ENCODE measurements at regions not wholly inside any gene's neighbourhood (a gene's known extent, or its start where the extent isn't known, plus 50 kb on each side); places are given as distances from the start of the nearest gene placed in this dataset.

- DNase-seq (no peak), ATAC-seq (no peak)
- no peak overlapping the region for H3K4me3 ChIP-seq (ENCODE audit: low read length)
- Mint-ChIP-seq H3K9me3 (peaks cover 0 to 4% of the 10 kb centered on the region in 2 donors), H3K36me3 (no peaks in the 10 kb centered on the region), H3K4me3 (no peak overlapping the region), H3K27me3 (ENCODE audit: low read depth in 2 of 2) (no peaks in the 10 kb centered on the region), H3K27ac (no peak overlapping the region), H3K4me1 (no peaks in the 10 kb centered on the region)
- intact Hi-C loops (cut with micrococcal nuclease), result no loop called here
- no peak overlapping the region for H3K27ac ChIP-seq (ENCODE audit: low read length)
- H3K27me3 ChIP-seq (ENCODE audit: control insufficient read depth, insufficient read depth, low read length), result no peaks in the 10 kb centered on the region
- TF ChIP-seq CTCF (IDR thresholded peaks at IDR 0.05), result no peak
- no peaks in the 10 kb centered on the region for H3K36me3 ChIP-seq (ENCODE audit: control insufficient read depth, insufficient read depth, low read length)
- H3K4me1 ChIP-seq (ENCODE audit: control insufficient read depth, insufficient read depth, low read length), result no peaks in the 10 kb centered on the region
- no peaks in the 10 kb centered on the region for H3K9me3 ChIP-seq (ENCODE audit: control insufficient read depth, insufficient read depth, low read length)
Measured at GRCh38 chr5:164466033-164466432, 960.6 kb downstream of the MAT2B start.

- H3K27me3 Mint-ChIP-seq (ENCODE audit: low read depth in 2 of 2), result no peaks in the 10 kb centered on the region
- no peak for TF ChIP-seq CTCF (IDR thresholded peaks at IDR 0.05)
- no peaks in the 10 kb centered on the region for H3K4me1 Mint-ChIP-seq
- H3K4me3 ChIP-seq (ENCODE audit: low read length), result no peak overlapping the region
- intact Hi-C loops (cut with micrococcal nuclease), result no loop called here
- no peaks in the 10 kb centered on the region for H3K36me3 ChIP-seq (ENCODE audit: control insufficient read depth, insufficient read depth, low read length)
- no peaks in the 10 kb centered on the region for H3K9me3 ChIP-seq (ENCODE audit: control insufficient read depth, insufficient read depth, low read length)
- 91% methylated on average over 1 of the region's 1 CpG for WGBS (ENCODE audit: insufficient coverage)
- peaks cover 0 to 4% of the 10 kb centered on the region in 2 donors for H3K9me3 Mint-ChIP-seq
- H3K27me3 ChIP-seq (ENCODE audit: control insufficient read depth, insufficient read depth, low read length), result no peaks in the 10 kb centered on the region
- H3K4me3 Mint-ChIP-seq, result no peak overlapping the region
- no peak overlapping the region for H3K27ac Mint-ChIP-seq
- ATAC-seq, result no peak
- no peaks in the 10 kb centered on the region for H3K36me3 Mint-ChIP-seq
- H3K4me1 ChIP-seq (ENCODE audit: control insufficient read depth, insufficient read depth, low read length), result no peaks in the 10 kb centered on the region
- DNase-seq, result no peak
- no peak overlapping the region for H3K27ac ChIP-seq (ENCODE audit: low read length)
Measured at GRCh38 chr5:164470312-164470711, 964.9 kb downstream of the MAT2B start.

GRCh38 chr5:164472165-164472564 is 966.7 kb downstream of the MAT2B start:
- Histone ChIP-seq H3K36me3 (ENCODE audit: control insufficient read depth, insufficient read depth, low read length) (no peaks in the 10 kb centered on the region), H3K27me3 (ENCODE audit: control insufficient read depth, insufficient read depth, low read length) (no peaks in the 10 kb centered on the region), H3K27ac (ENCODE audit: low read length) (no peak overlapping the region), H3K4me3 (ENCODE audit: low read length) (no peak overlapping the region), H3K4me1 (ENCODE audit: control insufficient read depth, insufficient read depth, low read length) (no peaks in the 10 kb centered on the region), H3K9me3 (ENCODE audit: control insufficient read depth, insufficient read depth, low read length) (no peaks in the 10 kb centered on the region)
- WGBS (ENCODE audit: insufficient coverage), result 29% methylated on average over 1 of the region's 1 CpG
- no peaks in the 10 kb centered on the region for H3K36me3 Mint-ChIP-seq
- H3K4me1 Mint-ChIP-seq, result no peaks in the 10 kb centered on the region
- no peak overlapping the region for H3K4me3 Mint-ChIP-seq
- TF ChIP-seq CTCF (IDR thresholded peaks at IDR 0.05), result no peak
- no peak for ATAC-seq
- H3K9me3 Mint-ChIP-seq, result no peaks in the 10 kb centered on the region
- intact Hi-C loops (cut with micrococcal nuclease), result no loop called here
- H3K27me3 Mint-ChIP-seq (ENCODE audit: low read depth in 2 of 2), result no peaks in the 10 kb centered on the region
- DNase-seq, result no peak
- no peak overlapping the region for H3K27ac Mint-ChIP-seq

- H3K36me3 Mint-ChIP-seq, result no peaks in the 10 kb centered on the region
- no peaks in the 10 kb centered on the region for H3K4me1 Mint-ChIP-seq
- H3K27me3 ChIP-seq (ENCODE audit: control insufficient read depth, insufficient read depth, low read length), result no peaks in the 10 kb centered on the region
- no peaks in the 10 kb centered on the region for H3K9me3 Mint-ChIP-seq
- intact Hi-C loops (cut with micrococcal nuclease), result no loop called here
- DNase-seq (no peak), ATAC-seq (no peak)
- no peaks in the 10 kb centered on the region for H3K36me3 ChIP-seq (ENCODE audit: control insufficient read depth, insufficient read depth, low read length)
- H3K4me3 ChIP-seq (ENCODE audit: low read length), result no peak overlapping the region
- H3K27me3 Mint-ChIP-seq (ENCODE audit: low read depth in 2 of 2), result no peaks in the 10 kb centered on the region
- 40% methylated on average over 1 of the region's 3 CpGs for WGBS (ENCODE audit: insufficient coverage)
- H3K4me3 Mint-ChIP-seq, result no peak overlapping the region
- H3K27ac ChIP-seq (ENCODE audit: low read length), result no peak overlapping the region
- H3K9me3 ChIP-seq (ENCODE audit: control insufficient read depth, insufficient read depth, low read length), result no peaks in the 10 kb centered on the region
- no peak for TF ChIP-seq CTCF (IDR thresholded peaks at IDR 0.05)
- H3K4me1 ChIP-seq (ENCODE audit: control insufficient read depth, insufficient read depth, low read length), result no peaks in the 10 kb centered on the region
- H3K27ac Mint-ChIP-seq, result no peak overlapping the region
Measured at GRCh38 chr5:164475339-164475977, 970.0 kb downstream of the MAT2B start.

Data from natural killer cell (primary cell).